ENCODE measurements at regions not wholly inside any gene's neighbourhood (a gene's known extent, or its start where the extent isn't known, plus 50 kb on each side); places are given as distances from the start of the nearest gene placed in this dataset.

- BruUV-seq (replicated peaks): no TSS peak
- no peaks in the 10 kb centered on the region for H3K36me3 ChIP-seq (ENCODE audit: control insufficient read depth in 1 of 2, insufficient read depth in 2 of 2, low read length in 2 of 2)
- no peak for ATAC-seq
- no peak overlapping the region for H3K27ac ChIP-seq (ENCODE audit: low read depth, low read length)
- CTCF ChIA-PET: no interaction called here
- H3K27me3 ChIP-seq (ENCODE audit: insufficient read depth, low read length): no peaks in the 10 kb centered on the region
- H3K9me2 ChIP-seq (ENCODE audit: insufficient read depth): no peaks in the 10 kb centered on the region
- intact Hi-C loops (cut with micrococcal nuclease): no loop called here
- H3K9ac ChIP-seq (ENCODE audit: low read length): no peak overlapping the region
- no peak overlapping the region for H3K4me3 ChIP-seq (replicated peaks in 1 of 2; ENCODE audit: low read depth in 1 of 2, low read length in 2 of 2)
- no peaks in the 10 kb centered on the region for H3K9me3 ChIP-seq (ENCODE audit: control insufficient read depth in 1 of 2, insufficient read depth in 1 of 2, low read depth in 1 of 2, low read length in 2 of 2)
- H3K4me2 ChIP-seq (ENCODE audit: low read length): no peak overlapping the region
- DNase-seq (ENCODE audit: low read depth, low spot score): no peak
- H3K4me1 ChIP-seq (ENCODE audit: control insufficient read depth in 1 of 2, insufficient read depth in 2 of 2, low read length in 2 of 2): no peaks in the 10 kb centered on the region
- no peak for TF ChIP-seq JUND (IDR thresholded peaks at IDR 0.05)
- TF ChIP-seq EZH2phosphoT487 (IDR thresholded peaks at IDR 0.05; ENCODE audit: borderline replicate concordance): no peak
- no peak for TF ChIP-seq SP1 (IDR thresholded peaks at IDR 0.05; ENCODE audit: low read depth)
- no peak for TF ChIP-seq TCF7L2 (IDR thresholded peaks at IDR 0.05; ENCODE audit: borderline replicate concordance, extremely low read depth, insufficient read depth, insufficient read length)
- no peak for TF ChIP-seq EZH2 (IDR thresholded peaks at IDR 0.05)
- TF ChIP-seq CEBPB (IDR thresholded peaks at IDR 0.05; ENCODE audit: low read depth): no peak
- no peak for TF ChIP-seq ZFX (IDR thresholded peaks at IDR 0.05)
- no peak for TF ChIP-seq POLR2A (IDR thresholded peaks at IDR 0.05; ENCODE audit: borderline replicate concordance, extremely low read depth, insufficient read depth, insufficient read length)
- TF ChIP-seq RAD21 (IDR thresholded peaks at IDR 0.05; ENCODE audit: low read depth): no peak
- TF ChIP-seq CBX3 (IDR thresholded peaks at IDR 0.05; ENCODE audit: low read depth): no peak
- no peak for TF ChIP-seq REST (IDR thresholded peaks at IDR 0.05; ENCODE audit: low read depth)
- TF ChIP-seq POLR2AphosphoS5 (IDR thresholded peaks at IDR 0.05; ENCODE audit: low read depth, low read length): no peak
- no peaks in the 10 kb centered on the region; the same call in 1 of the 2 replicates for H4K20me1 ChIP-seq (ENCODE audit: insufficient read depth)
- no peak overlapping the region for H2AFZ ChIP-seq (ENCODE audit: low read depth, low read length, poor library complexity, severe bottlenecking)
- POLR2A ChIA-PET: no interaction called here
- RAD21 ChIA-PET (ENCODE audit: low non-redundant PET in 1 of 2, low total read pairs in 2 of 2, uncharacterized antibody in 2 of 2, unreplicated experiment in 2 of 2): no interaction called here
- no peaks in the 10 kb centered on the region for H3K79me2 ChIP-seq (ENCODE audit: insufficient read depth, low read length)
Measured at GRCh38 chr2:145226901-145227300, 707.0 kb upstream of the ZEB2 start.
